Lung (tissue), 11 donors: ENCODE measurements at regions not wholly inside any gene's neighbourhood (a gene's known extent, or its start where the extent isn't known, plus 50 kb on each side); places are given as distances from the start of the nearest gene placed in this dataset.
A peak's percentile ranks its signal among the peaks of the same experiment; 100 is the strongest.

Source experiments
- ATAC-seq: fragments of 200-7000 bp; cut with Tn5 transposase; one replicate; pipeline ENCODE4 v1.9.1; 2020; ENCODE audit warnings: moderate number of reproducible peaks; ENCODE audit not compliant: insufficient read depth, low FRiP score
- DNase-seq, 3 donors: peaks; one replicate each; pipeline ENCODE4 v3.0.0-alpha.2; 2013 to 2017
- H3K27ac ChIP-seq, 2 donors: one replicate each; pipeline ENCODE4 v1.5.1; 2013; ENCODE audit warnings: mild to moderate bottlenecking in 2 of 2, moderate library complexity in 2 of 2, control low read depth in 1 of 2, inconsistent platforms in 1 of 2, low read depth in 1 of 2, low read length in 1 of 2
- H3K27me3 ChIP-seq, 3 donors: one replicate each; pipeline ENCODE4 v1.5.1; 2013; ENCODE audit warnings: low read length in 2 of 3; ENCODE audit not compliant: control insufficient read depth in 3 of 3, insufficient read depth in 3 of 3
- H3K36me3 ChIP-seq, 4 donors: one replicate each; pipeline ENCODE4 v1.5.1; 2013; ENCODE audit warnings: low read length in 4 of 4, mild to moderate bottlenecking in 1 of 4, moderate library complexity in 1 of 4; ENCODE audit not compliant: control insufficient read depth in 4 of 4, insufficient read depth in 4 of 4
- H3K4me1 ChIP-seq, 5 donors: one replicate each; pipeline ENCODE4 v1.5.1; 2013; ENCODE audit warnings: low read length in 5 of 5, mild to moderate bottlenecking in 2 of 5, moderate library complexity in 1 of 5; ENCODE audit not compliant: control insufficient read depth in 5 of 5, insufficient read depth in 5 of 5
- H3K4me3 ChIP-seq: one replicate; pipeline ENCODE4 v1.5.1; 2013; ENCODE audit warnings: mild to moderate bottlenecking, control low read depth, moderate library complexity
- H3K9ac ChIP-seq, 2 donors: one replicate each; pipeline ENCODE4 v1.5.1; 2013; ENCODE audit warnings: low read length in 2 of 2, control low read depth in 1 of 2; ENCODE audit not compliant: insufficient read depth in 1 of 2
- H3K9me3 ChIP-seq, 4 donors: one replicate each; pipeline ENCODE4 v1.5.1; 2013; ENCODE audit warnings: low read length in 3 of 4, mild to moderate bottlenecking in 1 of 4, moderate library complexity in 1 of 4; ENCODE audit not compliant: control insufficient read depth in 4 of 4, insufficient read depth in 3 of 4
- WGBS, 2 donors: extraction: QIAGEN DNeasy Blood & Tissue Kit; methylation state at CpG; one replicate each; pipeline ENCODE4 v1.1.7; 2013; 5-methylcytosine and 5-hydroxymethylcytosine counted together
- TF ChIP-seq, protein P1 (sequence below): IDR thresholded peaks from 2 replicates; pipeline ENCODE4 v1.5.1; 2012; ENCODE audit warnings: mild to moderate bottlenecking; ENCODE audit errors: control extremely low read depth, extremely low read depth
- donor health status: control.
- donor health status: control.
- donor health status: Bipolar disorder and iron deficiency.
- donor health status: healthy.
- donor health status: DM: yes; HTN: yes; CAD: no.

DNA sequence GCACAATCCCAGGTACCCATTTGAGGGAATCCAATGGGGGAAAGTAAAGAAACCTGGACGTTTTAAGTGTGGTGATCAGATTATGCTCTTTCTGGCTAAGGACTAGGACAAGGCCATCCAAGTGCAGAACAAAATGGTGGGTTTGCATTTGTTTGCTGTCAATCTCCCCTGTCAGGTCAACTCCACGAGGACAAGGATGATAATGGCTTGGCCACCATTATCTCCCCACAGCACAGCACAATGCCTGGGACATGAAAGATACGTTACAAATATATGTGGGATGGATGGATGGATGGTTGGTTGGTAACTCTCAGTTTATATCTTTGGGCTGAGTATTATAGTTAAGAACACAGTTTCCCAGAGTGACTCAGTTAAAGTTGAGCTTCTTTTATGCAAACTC lies 526.9 kb downstream of the NPIPA7 start:
- no peak for DNase-seq
- Histone ChIP-seq H3K27me3 (no peaks in the 10 kb centered on the region), H3K36me3 (no peaks in the 10 kb centered on the region), H3K27ac (no peak overlapping the region), H3K9ac (no peak overlapping the region), H3K9me3 (peaks cover 0 to 7% (median 1%) of the 10 kb centered on the region in 4 donors), H3K4me1 (peaks cover 0 to 7% (median 0%) of the 10 kb centered on the region in 5 donors), H3K4me3 (no peak overlapping the region)
- TF ChIP-seq, protein P1, sequence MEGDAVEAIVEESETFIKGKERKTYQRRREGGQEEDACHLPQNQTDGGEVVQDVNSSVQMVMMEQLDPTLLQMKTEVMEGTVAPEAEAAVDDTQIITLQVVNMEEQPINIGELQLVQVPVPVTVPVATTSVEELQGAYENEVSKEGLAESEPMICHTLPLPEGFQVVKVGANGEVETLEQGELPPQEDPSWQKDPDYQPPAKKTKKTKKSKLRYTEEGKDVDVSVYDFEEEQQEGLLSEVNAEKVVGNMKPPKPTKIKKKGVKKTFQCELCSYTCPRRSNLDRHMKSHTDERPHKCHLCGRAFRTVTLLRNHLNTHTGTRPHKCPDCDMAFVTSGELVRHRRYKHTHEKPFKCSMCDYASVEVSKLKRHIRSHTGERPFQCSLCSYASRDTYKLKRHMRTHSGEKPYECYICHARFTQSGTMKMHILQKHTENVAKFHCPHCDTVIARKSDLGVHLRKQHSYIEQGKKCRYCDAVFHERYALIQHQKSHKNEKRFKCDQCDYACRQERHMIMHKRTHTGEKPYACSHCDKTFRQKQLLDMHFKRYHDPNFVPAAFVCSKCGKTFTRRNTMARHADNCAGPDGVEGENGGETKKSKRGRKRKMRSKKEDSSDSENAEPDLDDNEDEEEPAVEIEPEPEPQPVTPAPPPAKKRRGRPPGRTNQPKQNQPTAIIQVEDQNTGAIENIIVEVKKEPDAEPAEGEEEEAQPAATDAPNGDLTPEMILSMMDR = no peak
- ATAC-seq = no peak
- WGBS, 2 donors = 65 to 84% methylated on average over 3 of the region's 3 CpGs

DNA sequence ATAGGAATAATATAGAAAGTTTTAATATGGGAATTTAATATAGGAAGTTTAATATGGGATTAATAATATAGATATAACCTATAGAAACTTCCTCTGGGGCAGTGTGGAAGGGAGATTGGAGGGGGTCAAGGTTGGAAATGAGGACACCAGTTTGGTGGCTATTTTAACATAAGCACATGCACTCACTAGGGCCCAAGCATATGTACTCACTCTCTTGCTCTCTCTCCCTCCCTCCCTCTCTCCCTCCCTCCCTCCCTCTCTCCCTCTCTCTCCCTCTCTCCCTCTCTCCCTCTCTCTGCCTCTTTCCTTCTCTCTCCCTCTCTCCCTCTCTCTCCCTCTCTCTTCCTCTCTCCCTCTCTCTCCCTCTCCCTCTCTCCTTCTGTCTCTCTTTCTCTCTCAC lies 528.1 kb downstream of the NPIPA7 start:
- TF ChIP-seq, protein P1 = no peak
- Histone ChIP-seq H3K36me3 (no peaks in the 10 kb centered on the region), H3K9ac (no peak overlapping the region), H3K27me3 (no peaks in the 10 kb centered on the region), H3K4me1 (peaks cover 0 to 7% (median 0%) of the 10 kb centered on the region in 5 donors), H3K4me3 (no peak overlapping the region), H3K27ac (no peak overlapping the region), H3K9me3 (peaks cover 0 to 7% (median 1%) of the 10 kb centered on the region in 4 donors)
- no peak for ATAC-seq
- DNase-seq = no peak

DNA sequence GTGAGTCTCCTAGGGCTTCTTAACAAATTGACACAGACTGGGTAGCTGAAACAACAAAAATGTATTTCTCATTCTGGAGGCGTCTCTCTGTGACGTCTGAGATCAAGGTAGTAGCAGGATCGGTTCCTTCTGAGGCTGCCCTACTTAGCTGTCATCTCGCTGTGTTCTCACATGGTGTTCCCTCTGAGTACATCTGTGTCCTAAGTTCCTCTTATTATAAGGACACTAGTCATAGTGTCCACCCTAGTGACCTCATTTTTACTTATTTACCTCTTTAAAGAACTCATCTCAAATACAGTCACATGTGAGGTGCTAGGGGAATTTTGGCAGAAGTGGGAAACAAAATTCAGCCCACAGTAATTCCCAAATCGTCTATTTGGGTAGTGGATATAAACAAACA lies 529.1 kb downstream of the NPIPA7 start:
- Histone ChIP-seq H3K9ac (no peak overlapping the region), H3K36me3 (no peaks in the 10 kb centered on the region), H3K4me3 (no peak overlapping the region), H3K27me3 (no peaks in the 10 kb centered on the region), H3K27ac (no peak overlapping the region), H3K4me1 (peaks cover 0 to 7% (median 0%) of the 10 kb centered on the region in 5 donors), H3K9me3 (peaks cover 0 to 7% (median 1%) of the 10 kb centered on the region in 4 donors)
- peak in 2 of 3 donors; percentile 1 to 2 for DNase-seq
- no peak for ATAC-seq
- 52 to 75% methylated on average over 5 of the region's 5 CpGs for WGBS, 2 donors
- TF ChIP-seq, protein P1 = no peak

DNA sequence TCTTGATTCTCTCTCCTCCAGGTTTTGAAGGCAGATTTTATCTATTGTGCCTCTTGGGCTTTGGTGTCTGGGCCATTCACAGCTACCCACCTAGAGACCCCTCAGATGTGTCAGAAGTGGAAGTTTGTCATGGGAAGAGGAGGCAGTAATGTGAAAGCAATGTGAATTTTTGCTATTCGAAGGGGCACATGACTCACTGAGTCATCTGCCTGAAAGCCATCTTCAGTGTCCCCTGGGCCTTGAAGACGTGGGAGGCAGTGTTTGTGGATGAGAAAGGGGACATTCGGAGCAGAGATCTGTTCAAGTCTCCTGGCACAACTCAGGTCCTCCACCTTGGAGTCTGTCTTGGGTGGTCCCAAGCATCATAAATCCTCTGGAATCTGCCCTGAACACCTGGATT lies 530.2 kb downstream of the NPIPA7 start:
- Histone ChIP-seq H3K4me3 (no peak overlapping the region), H3K9me3 (peaks cover 0 to 6% (median 1%) of the 10 kb centered on the region in 4 donors), H3K9ac (no peak overlapping the region), H3K27me3 (no peaks in the 10 kb centered on the region), H3K27ac (no peak overlapping the region), H3K4me1 (peaks cover 0 to 7% (median 0%) of the 10 kb centered on the region in 5 donors), H3K36me3 (no peaks in the 10 kb centered on the region)
- DNase-seq = no peak
- ATAC-seq = no peak
- 73 to 93% methylated on average over 3 of the region's 3 CpGs for WGBS, 2 donors
- TF ChIP-seq, protein P1 = no peak
